H1 (cell line): ENCODE measurements at regions not wholly inside any gene's neighbourhood (a gene's known extent, or its start where the extent isn't known, plus 50 kb on each side); places are given as distances from the start of the nearest gene placed in this dataset.

ENCODE experiments used
- ASH2L ChIP-seq: fragments of 200-600, 300-600 bp; sonication (generic); IDR thresholded peaks from one replicate; pipeline ENCODE4 v1.7.1; 2017; ENCODE audit warnings: low read length
- KDM4A ChIP-seq: IDR thresholded peaks from one replicate; pipeline ENCODE4 v1.7.1; 2012; ENCODE audit warnings: low read depth, mild to moderate bottlenecking, moderate library complexity, low read length, inconsistent platforms; ENCODE audit not compliant: severe bottlenecking
- USF2 ChIP-seq: IDR thresholded peaks from 2 replicates; pipeline ENCODE4 v1.6.1; 2011; ENCODE audit warnings: low read length, improper control_type of control experiment

- TF ChIP-seq USF2 (no peak), ASH2L (no peak), KDM4A (no peak)
- TF ChIP-seq, all 59 proteins: peak for 0
Measured at GRCh38 chr13:72120632-72121031, 253.6 kb upstream of the DACH1 start (continued).
